ENCODE measurements at regions not wholly inside any gene's neighbourhood (a gene's known extent, or its start where the extent isn't known, plus 50 kb on each side); places are given as distances from the start of the nearest gene placed in this dataset.

DNA sequence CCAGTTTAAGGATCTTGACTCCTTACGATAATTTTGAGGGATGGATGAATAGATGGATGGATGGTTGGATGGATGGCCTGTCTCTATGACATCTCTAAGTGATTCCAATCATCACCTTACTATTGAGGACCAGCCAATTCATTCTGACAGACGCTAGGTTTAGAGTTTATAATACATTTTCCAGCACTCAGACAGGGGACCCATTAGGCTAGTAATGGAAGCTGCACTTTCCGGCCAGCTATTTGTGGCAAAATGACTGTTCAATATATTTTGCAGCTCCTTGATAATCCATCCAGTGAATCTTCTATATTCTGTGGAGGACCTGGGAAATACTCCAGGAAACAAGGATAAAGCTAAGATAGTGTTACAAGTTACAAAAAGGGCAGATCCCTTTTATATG, 262.9 kb downstream of the TDRD15 start:
- H3K27me3 ChIP-seq (ENCODE audit: control insufficient read depth, insufficient read depth, low read length), result no peaks in the 10 kb centered on the region
- no peak overlapping the region for H3K4me3 ChIP-seq (ENCODE audit: low read length)
- no peak for DNase-seq
- no peak overlapping the region for H3K27ac ChIP-seq (ENCODE audit: low read length)
- no peaks in the 10 kb centered on the region for H3K4me1 ChIP-seq (ENCODE audit: control insufficient read depth, insufficient read depth, low read length)
- H3K9me3 ChIP-seq (ENCODE audit: control insufficient read depth, low read depth, low read length), result no peaks in the 10 kb centered on the region
- no peaks in the 10 kb centered on the region for H3K36me3 ChIP-seq (ENCODE audit: control insufficient read depth, insufficient read depth, low read length)
- WGBS (ENCODE audit: insufficient coverage, low lambda C conversion rate), result 92% methylated on average over 2 of the region's 3 CpGs

DNA sequence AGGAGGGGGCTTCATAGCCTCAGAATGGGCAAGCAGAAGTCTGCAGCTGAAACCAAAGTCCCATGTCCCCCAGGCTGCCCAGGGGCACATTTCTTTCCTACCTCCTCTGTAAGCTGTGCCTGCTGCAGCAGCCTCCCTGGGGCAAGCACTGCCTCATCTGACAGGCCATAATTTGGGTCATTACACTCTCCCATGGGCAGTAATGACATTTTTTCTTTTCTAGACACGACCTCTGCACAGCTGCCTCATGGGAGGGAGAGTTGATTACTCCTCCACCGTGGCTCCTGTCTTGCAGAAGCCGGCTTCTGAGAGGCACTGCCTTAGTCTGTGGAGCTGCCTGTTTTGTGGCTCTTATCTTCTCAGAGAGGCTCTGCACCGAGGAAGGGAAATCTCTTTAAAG, 268.9 kb downstream of the TDRD15 start:
- Histone ChIP-seq H3K9me3 (ENCODE audit: control insufficient read depth, low read depth, low read length) (no peaks in the 10 kb centered on the region), H3K4me3 (ENCODE audit: low read length) (no peak overlapping the region), H3K36me3 (ENCODE audit: control insufficient read depth, insufficient read depth, low read length) (no peaks in the 10 kb centered on the region), H3K27ac (ENCODE audit: low read length) (no peak overlapping the region), H3K27me3 (ENCODE audit: control insufficient read depth, insufficient read depth, low read length) (peaks cover 3% of the 10 kb centered on the region), H3K4me1 (ENCODE audit: control insufficient read depth, insufficient read depth, low read length) (no peaks in the 10 kb centered on the region)
- no CpG with 5 or more reads among the region's 4 CpGs for WGBS (ENCODE audit: insufficient coverage, low lambda C conversion rate)
- DNase-seq, result no peak

- Histone ChIP-seq H3K36me3 (ENCODE audit: control insufficient read depth, insufficient read depth, low read length) (no peaks in the 10 kb centered on the region), H3K4me3 (ENCODE audit: low read length) (no peak overlapping the region), H3K27ac (ENCODE audit: low read length) (no peak overlapping the region), H3K9me3 (ENCODE audit: control insufficient read depth, low read depth, low read length) (no peaks in the 10 kb centered on the region), H3K4me1 (ENCODE audit: control insufficient read depth, insufficient read depth, low read length) (no peaks in the 10 kb centered on the region), H3K27me3 (ENCODE audit: control insufficient read depth, insufficient read depth, low read length) (peaks cover 3% of the 10 kb centered on the region)
- 40% methylated on average over 1 of the region's 5 CpGs for WGBS (ENCODE audit: insufficient coverage, low lambda C conversion rate)
- peak in 1 of 2 donors; percentile 9 for DNase-seq
Measured at GRCh38 chr2:21393173-21393572, 269.4 kb downstream of the TDRD15 start.

DNA sequence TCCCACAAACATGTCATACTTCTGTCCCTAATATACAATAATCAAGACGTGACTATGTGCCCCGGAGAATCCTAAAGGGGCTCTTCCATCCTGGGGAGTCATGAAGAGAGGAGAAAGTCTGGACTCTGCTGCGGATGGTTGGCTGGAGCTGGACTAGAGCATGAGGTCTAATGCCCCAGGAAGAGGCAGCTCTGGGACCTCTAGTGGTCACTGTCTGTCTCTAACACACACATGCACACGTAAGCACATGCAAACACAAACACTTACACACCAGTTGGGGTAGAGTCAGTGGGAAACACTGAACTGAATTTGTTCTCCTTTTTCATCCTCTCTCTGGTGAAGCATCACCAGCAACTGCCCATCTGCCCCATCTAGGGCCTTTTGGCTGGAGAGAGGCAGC, 271.6 kb downstream of the TDRD15 start:
- no peaks in the 10 kb centered on the region for H3K4me1 ChIP-seq (ENCODE audit: control insufficient read depth, insufficient read depth, low read length)
- no peaks in the 10 kb centered on the region for H3K9me3 ChIP-seq (ENCODE audit: control insufficient read depth, low read depth, low read length)
- H3K27ac ChIP-seq (ENCODE audit: low read length), result no peak overlapping the region
- no peak for DNase-seq
- no peaks in the 10 kb centered on the region for H3K36me3 ChIP-seq (ENCODE audit: control insufficient read depth, insufficient read depth, low read length)
- H3K27me3 ChIP-seq (ENCODE audit: control insufficient read depth, insufficient read depth, low read length), result peaks cover 3% of the 10 kb centered on the region
- H3K4me3 ChIP-seq (ENCODE audit: low read length), result no peak overlapping the region
- no CpG with 5 or more reads among the region's 4 CpGs for WGBS (ENCODE audit: insufficient coverage, low lambda C conversion rate)

GRCh38 chr2:21396252-21396651, 272.5 kb downstream of the TDRD15 start:
- Histone ChIP-seq H3K4me3 (ENCODE audit: low read length) (no peak overlapping the region), H3K27me3 (ENCODE audit: control insufficient read depth, insufficient read depth, low read length) (peaks cover 3% of the 10 kb centered on the region), H3K27ac (ENCODE audit: low read length) (no peak overlapping the region), H3K9me3 (ENCODE audit: control insufficient read depth, low read depth, low read length) (no peaks in the 10 kb centered on the region), H3K36me3 (ENCODE audit: control insufficient read depth, insufficient read depth, low read length) (no peaks in the 10 kb centered on the region), H3K4me1 (ENCODE audit: control insufficient read depth, insufficient read depth, low read length) (no peaks in the 10 kb centered on the region)
- no CpG with 5 or more reads among the region's 2 CpGs for WGBS (ENCODE audit: insufficient coverage, low lambda C conversion rate)
- no peak for DNase-seq

DNA sequence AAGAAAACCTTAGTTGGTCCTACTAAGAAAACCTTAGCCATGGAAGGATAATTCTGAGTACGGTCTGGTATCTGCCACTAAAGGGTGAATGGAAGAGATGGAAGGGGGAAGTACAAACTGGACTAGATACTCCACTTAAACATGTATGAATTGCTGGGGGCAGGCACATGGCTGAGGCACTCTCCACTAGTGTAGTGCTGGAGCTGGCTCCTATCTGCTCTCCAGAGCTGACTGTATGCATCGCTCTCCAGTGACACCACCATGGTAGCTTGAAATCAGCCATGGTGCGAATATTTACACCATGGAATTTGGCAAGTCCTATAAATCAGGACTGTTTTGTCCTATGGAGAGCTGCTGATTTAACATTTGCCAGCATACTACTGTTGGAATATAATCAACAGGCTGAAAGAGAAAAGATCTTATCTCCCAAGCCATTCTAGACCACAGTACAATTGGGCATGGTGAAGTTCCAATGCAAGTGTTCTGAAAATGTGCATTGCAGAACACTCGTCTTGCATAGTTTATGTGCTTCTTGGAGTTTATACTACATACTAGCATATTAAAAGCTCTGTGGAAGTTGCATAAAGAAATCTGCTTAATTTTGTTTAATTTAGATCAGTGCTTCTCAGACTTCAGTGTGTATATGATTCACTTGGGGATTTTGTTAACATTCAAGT, 277.4 kb downstream of the TDRD15 start:
- no peaks in the 10 kb centered on the region for H3K4me1 ChIP-seq (ENCODE audit: control insufficient read depth, insufficient read depth, low read length)
- H3K4me3 ChIP-seq (ENCODE audit: low read length), result no peak overlapping the region
- no peaks in the 10 kb centered on the region for H3K36me3 ChIP-seq (ENCODE audit: control insufficient read depth, insufficient read depth, low read length)
- no peak for DNase-seq
- no peak overlapping the region for H3K27ac ChIP-seq (ENCODE audit: low read length)
- no peaks in the 10 kb centered on the region for H3K9me3 ChIP-seq (ENCODE audit: control insufficient read depth, low read depth, low read length)
- no CpG with 5 or more reads among the region's 4 CpGs for WGBS (ENCODE audit: insufficient coverage, low lambda C conversion rate)
- H3K27me3 ChIP-seq (ENCODE audit: control insufficient read depth, insufficient read depth, low read length), result no peaks in the 10 kb centered on the region

DNA sequence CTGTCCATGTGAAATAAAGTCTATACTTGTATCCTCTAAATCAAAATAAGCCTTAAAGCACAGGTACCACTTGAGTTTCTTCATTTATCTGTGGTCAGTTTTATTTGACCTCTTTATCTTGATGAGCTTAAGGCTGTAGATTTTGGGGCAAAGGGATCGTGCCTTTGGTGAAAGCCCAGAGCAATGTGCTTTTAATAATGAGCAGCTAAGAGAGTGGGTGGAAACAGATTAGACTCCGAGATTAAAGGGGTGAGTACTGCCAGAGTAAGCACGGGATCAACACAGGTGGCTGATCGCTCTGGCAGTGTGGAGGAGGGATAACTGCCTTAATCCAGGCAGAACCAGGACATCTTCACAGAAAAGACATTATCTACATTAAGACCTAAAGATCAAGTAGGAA, 280.4 kb downstream of the TDRD15 start:
- no peaks in the 10 kb centered on the region for H3K4me1 ChIP-seq (ENCODE audit: control insufficient read depth, insufficient read depth, low read length)
- DNase-seq, result no peak
- no peak overlapping the region for H3K4me3 ChIP-seq (ENCODE audit: low read length)
- WGBS (ENCODE audit: insufficient coverage, low lambda C conversion rate), result 73% methylated on average over 2 of the region's 4 CpGs
- H3K27me3 ChIP-seq (ENCODE audit: control insufficient read depth, insufficient read depth, low read length), result no peaks in the 10 kb centered on the region
- H3K27ac ChIP-seq (ENCODE audit: low read length), result no peak overlapping the region
- no peaks in the 10 kb centered on the region for H3K9me3 ChIP-seq (ENCODE audit: control insufficient read depth, low read depth, low read length)
- no peaks in the 10 kb centered on the region for H3K36me3 ChIP-seq (ENCODE audit: control insufficient read depth, insufficient read depth, low read length)

DNA sequence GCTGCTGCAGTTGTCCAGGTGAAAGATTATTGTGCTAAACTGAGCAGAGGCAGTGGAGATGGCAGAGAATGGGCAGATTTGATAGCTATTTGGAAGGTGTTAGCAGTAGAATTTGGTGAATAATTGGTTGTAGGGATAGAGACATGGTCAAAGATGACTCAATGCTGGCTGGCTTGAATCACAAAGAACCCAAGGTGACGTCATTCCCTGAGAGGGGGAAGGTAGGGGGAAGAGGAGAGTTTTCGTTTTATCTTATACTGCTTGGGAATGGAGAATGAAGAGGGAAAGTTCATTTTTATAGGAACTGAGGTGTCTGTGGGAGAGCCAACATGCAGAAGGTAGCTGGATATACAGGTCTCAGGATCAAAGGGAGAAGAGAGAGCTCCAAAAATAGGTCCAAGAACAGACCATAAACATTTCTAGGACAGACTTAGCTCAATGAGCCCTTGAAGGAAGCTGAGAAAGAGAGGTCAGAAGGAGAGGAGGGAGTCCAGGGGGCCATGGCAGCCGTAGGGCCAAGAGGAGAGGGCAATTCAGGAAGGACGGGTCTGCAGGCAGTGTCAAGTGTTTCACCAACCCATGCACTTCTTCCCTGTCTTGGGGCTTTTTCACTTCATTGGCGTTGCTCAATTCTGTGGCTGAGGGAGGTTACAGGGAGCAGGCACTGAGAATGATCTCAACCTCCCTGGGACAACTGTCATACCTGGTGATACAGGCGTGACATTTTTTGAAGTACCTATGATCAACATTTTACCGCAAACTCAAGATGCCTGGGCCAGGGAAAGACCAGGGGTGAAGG, 281.3 kb downstream of the TDRD15 start:
- Histone ChIP-seq H3K9me3 (ENCODE audit: control insufficient read depth, low read depth, low read length) (no peaks in the 10 kb centered on the region), H3K4me1 (ENCODE audit: control insufficient read depth, insufficient read depth, low read length) (no peaks in the 10 kb centered on the region), H3K27ac (ENCODE audit: low read length) (no peak overlapping the region), H3K27me3 (ENCODE audit: control insufficient read depth, insufficient read depth, low read length) (no peaks in the 10 kb centered on the region), H3K36me3 (ENCODE audit: control insufficient read depth, insufficient read depth, low read length) (no peaks in the 10 kb centered on the region), H3K4me3 (ENCODE audit: low read length) (no peak overlapping the region)
- no peak for DNase-seq
- WGBS (ENCODE audit: insufficient coverage, low lambda C conversion rate), result 82% methylated on average over 2 of the region's 7 CpGs

DNA sequence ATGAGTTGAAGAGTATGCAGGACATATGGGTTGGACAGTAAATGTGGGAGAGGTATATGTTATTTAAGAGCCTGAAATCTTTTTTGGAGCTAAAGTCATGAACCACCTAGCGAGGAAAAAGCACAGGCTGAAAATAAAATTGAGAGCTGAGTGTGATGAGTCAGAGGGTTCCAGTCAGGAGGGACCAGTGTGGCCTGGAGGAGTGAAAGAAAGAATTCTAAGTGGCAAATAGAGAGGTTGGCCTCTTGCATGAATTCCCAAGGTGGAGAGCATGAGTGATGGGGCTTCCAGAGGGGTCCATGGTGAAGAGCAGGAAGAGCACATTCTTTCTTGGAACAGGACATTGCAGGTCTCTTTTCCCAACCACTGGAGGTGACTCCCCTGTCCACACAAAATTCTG, 282.6 kb downstream of the TDRD15 start:
- Histone ChIP-seq H3K36me3 (ENCODE audit: control insufficient read depth, insufficient read depth, low read length) (no peaks in the 10 kb centered on the region), H3K4me3 (ENCODE audit: low read length) (no peak overlapping the region), H3K4me1 (ENCODE audit: control insufficient read depth, insufficient read depth, low read length) (no peaks in the 10 kb centered on the region), H3K27me3 (ENCODE audit: control insufficient read depth, insufficient read depth, low read length) (no peaks in the 10 kb centered on the region), H3K27ac (ENCODE audit: low read length) (no peak overlapping the region), H3K9me3 (ENCODE audit: control insufficient read depth, low read depth, low read length) (no peaks in the 10 kb centered on the region)
- WGBS (ENCODE audit: insufficient coverage, low lambda C conversion rate), result 100% methylated on average over 1 of the region's 1 CpG
- DNase-seq, result no peak

GRCh38 chr2:21406911-21407310, 283.1 kb downstream of the TDRD15 start:
- Histone ChIP-seq H3K4me1 (ENCODE audit: control insufficient read depth, insufficient read depth, low read length) (no peaks in the 10 kb centered on the region), H3K27ac (ENCODE audit: low read length) (no peak overlapping the region), H3K4me3 (ENCODE audit: low read length) (no peak overlapping the region), H3K9me3 (ENCODE audit: control insufficient read depth, low read depth, low read length) (no peaks in the 10 kb centered on the region), H3K27me3 (ENCODE audit: control insufficient read depth, insufficient read depth, low read length) (no peaks in the 10 kb centered on the region), H3K36me3 (ENCODE audit: control insufficient read depth, insufficient read depth, low read length) (no peaks in the 10 kb centered on the region)
- DNase-seq, result no peak
- 63% methylated on average over 1 of the region's 3 CpGs for WGBS (ENCODE audit: insufficient coverage, low lambda C conversion rate)

- no peak overlapping the region for H3K4me3 ChIP-seq (ENCODE audit: low read length)
- no peaks in the 10 kb centered on the region for H3K4me1 ChIP-seq (ENCODE audit: control insufficient read depth, insufficient read depth, low read length)
- H3K36me3 ChIP-seq (ENCODE audit: control insufficient read depth, insufficient read depth, low read length), result no peaks in the 10 kb centered on the region
- H3K9me3 ChIP-seq (ENCODE audit: control insufficient read depth, low read depth, low read length), result no peaks in the 10 kb centered on the region
- 100% methylated on average over 1 of the region's 1 CpG for WGBS (ENCODE audit: insufficient coverage, low lambda C conversion rate)
- DNase-seq, result no peak
- no peaks in the 10 kb centered on the region for H3K27me3 ChIP-seq (ENCODE audit: control insufficient read depth, insufficient read depth, low read length)
- H3K27ac ChIP-seq (ENCODE audit: low read length), result no peak overlapping the region
Measured at GRCh38 chr2:21407851-21408250, 284.1 kb downstream of the TDRD15 start.
